H1 (cell line): ENCODE measurements at regions not wholly inside any gene's neighbourhood (a gene's known extent, or its start where the extent isn't known, plus 50 kb on each side); places are given as distances from the start of the nearest gene placed in this dataset.

Experiments
- CTCF ChIA-PET: fragments of 300-600 bp; sonication (Branson Sonifier 250); formaldehyde crosslinking; loops from one replicate; lab custom pipeline; 2021; ENCODE audit not compliant: partially characterized antibody; lab: Charles Lee
- POLR2A ChIA-PET: fragments of 300-600 bp; sonication (Branson Sonifier 250); formaldehyde crosslinking; loops from one replicate; lab custom pipeline; 2021; ENCODE audit warnings: inconsistent platforms; ENCODE audit not compliant: partially characterized antibody; lab: Charles Lee
- DNase-seq, 2 experiments: peaks; one replicate each; pipeline versions ENCODE4 v3.0.0 to v3.0.0-alpha.2; 2010 to 2022; ENCODE audit warnings: low spot score in 2 of 2, low read depth in 1 of 2, mixed read lengths in 1 of 2
- FAIRE-seq: peaks from 2 replicates; lab custom pipeline; 2011; peaks lifted over from hg19 to GRCh38; lab: Jason Lieb, UNC
- H2AFZ ChIP-seq: 2 replicates; pipeline ENCODE4 v1.8.1; 2012; ENCODE audit warnings: low read length, inconsistent platforms
- H2AK5ac ChIP-seq: 2 replicates; pipeline ENCODE4 v1.6.1; 2013; ENCODE audit warnings: low read depth, low read length
- H2BK120ac ChIP-seq: replicated peaks from 2 replicates; pipeline ENCODE3; 2013; ENCODE audit warnings: low read depth, low read length, inconsistent platforms
- H2BK12ac ChIP-seq: 2 replicates; pipeline ENCODE4 v1.6.1; 2013; ENCODE audit warnings: low read depth, low read length
- H2BK15ac ChIP-seq: 2 replicates; pipeline ENCODE4 v1.6.1; 2013; ENCODE audit warnings: low read length
- H2BK20ac ChIP-seq: 2 replicates; pipeline ENCODE4 v1.6.1; 2013; ENCODE audit warnings: low read length
- H2BK5ac ChIP-seq: 2 replicates; pipeline ENCODE4 v1.6.1; 2013; ENCODE audit warnings: low read depth, low read length
- H3K14ac ChIP-seq: 2 replicates; pipeline ENCODE4 v1.6.1; 2013; ENCODE audit warnings: inconsistent platforms; ENCODE audit not compliant: insufficient read length
- H3K18ac ChIP-seq: 2 replicates; pipeline ENCODE4 v1.6.1; 2013; ENCODE audit warnings: low read length; ENCODE audit errors: extremely low read depth
- H3K23ac ChIP-seq: 2 replicates; pipeline ENCODE4 v1.6.1; 2013; ENCODE audit warnings: inconsistent platforms; ENCODE audit not compliant: insufficient read length
- H3K23me2 ChIP-seq: 2 replicates; pipeline ENCODE4 v1.6.1; 2013; ENCODE audit warnings: low read depth, low read length
- H3K27ac ChIP-seq: 2 replicates; pipeline ENCODE4 v1.6.1; 2011; ENCODE audit warnings: low read depth, low read length, inconsistent platforms
- H3K27me3 ChIP-seq, 4 experiments: replicated peaks in 1 of 4; 1 replicate in 1 of 4; 2 replicates in 3 of 4; pipeline versions ENCODE4 v1.6.1 to v1.8.1; 2011 to 2013; ENCODE audit warnings: low read length in 3 of 4, mild to moderate bottlenecking in 3 of 4, inconsistent platforms in 2 of 4, mixed read lengths in 2 of 4, moderate library complexity in 1 of 4; ENCODE audit not compliant: control insufficient read depth in 3 of 4, insufficient read depth in 3 of 4; ENCODE audit errors: extremely low read depth in 1 of 4
- H3K36me3 ChIP-seq, 4 experiments: 2 replicates each; pipeline versions ENCODE4 v1.6.1 to v1.8.1; 2011 to 2013; ENCODE audit warnings: mild to moderate bottlenecking in 4 of 4, low read length in 3 of 4, moderate library complexity in 2 of 4, control low read depth in 1 of 4, inconsistent platforms in 1 of 4; ENCODE audit not compliant: insufficient read depth in 4 of 4, control insufficient read depth in 2 of 4
- H3K4ac ChIP-seq: replicated peaks from 2 replicates; pipeline ENCODE3; 2013; ENCODE audit warnings: low read length, low read depth, mixed read lengths, inconsistent platforms; ENCODE audit not compliant: insufficient read length
- H3K4me1 ChIP-seq, 4 experiments: replicated peaks in 1 of 4; 1 replicate in 1 of 4; 2 replicates in 3 of 4; pipeline versions ENCODE4 v1.6.1 to v1.8.1; 2011 to 2013; ENCODE audit warnings: low read length in 3 of 4, inconsistent platforms in 2 of 4, mixed read lengths in 1 of 4; ENCODE audit not compliant: insufficient read depth in 4 of 4, control insufficient read depth in 3 of 4
- H3K4me2 ChIP-seq, 2 experiments: 2 replicates each; pipeline versions ENCODE4 v1.6.1 to v1.8.1; 2011 to 2013; ENCODE audit warnings: low read depth in 2 of 2, low read length in 2 of 2, control low read depth in 1 of 2, inconsistent platforms in 1 of 2, mild to moderate bottlenecking in 1 of 2; ENCODE audit not compliant: insufficient read depth in 1 of 2
- H3K4me3 ChIP-seq, 4 experiments: fragments of 200-600, 300-600 bp in 1 of 4; sonication (generic), shearing (Covaris generic), sonication (Bioruptor Twin) in 1 of 4; 2 replicates each; pipeline versions ENCODE4 v1.5.1 to v1.8.1; 2011 to 2016; ENCODE audit warnings: low read length in 4 of 4, low read depth in 3 of 4, control low read depth in 2 of 4, inconsistent platforms in 2 of 4, mild to moderate bottlenecking in 2 of 4, mixed read lengths in 1 of 4, moderate library complexity in 1 of 4; ENCODE audit not compliant: insufficient read depth in 2 of 4; ENCODE audit errors: extremely low read depth in 1 of 4
- H3K56ac ChIP-seq: replicated peaks from 2 replicates; pipeline ENCODE3; 2013; ENCODE audit warnings: low read depth, mild to moderate bottlenecking, mixed read lengths, low read length, inconsistent platforms; ENCODE audit not compliant: insufficient read length
- H3K79me1 ChIP-seq: 2 replicates; pipeline ENCODE4 v1.6.1; 2013; ENCODE audit warnings: low read depth, low read length, control low read depth
- H3K79me2 ChIP-seq, 2 experiments: 2 replicates each; pipeline versions ENCODE4 v1.6.1 to v1.8.1; 2012 to 2013; ENCODE audit warnings: low read length in 2 of 2, mild to moderate bottlenecking in 2 of 2, inconsistent platforms in 1 of 2; ENCODE audit not compliant: insufficient read depth in 2 of 2, control insufficient read depth in 1 of 2
- H3K9ac ChIP-seq, 4 experiments: replicated peaks in 1 of 4; 1 replicate in 1 of 4; 2 replicates in 3 of 4; pipeline versions ENCODE4 v1.6.1 to v1.8.1; 2011 to 2013; ENCODE audit warnings: low read depth in 3 of 4, low read length in 3 of 4, control low read depth in 2 of 4, mild to moderate bottlenecking in 2 of 4, moderate library complexity in 2 of 4, inconsistent platforms in 1 of 4; ENCODE audit errors: extremely low read depth in 1 of 4
- H3K9me3 ChIP-seq, 2 experiments: 2 replicates each; pipeline versions ENCODE4 v1.6.1 to v1.8.1; 2012 to 2013; ENCODE audit warnings: mild to moderate bottlenecking in 2 of 2, moderate library complexity in 2 of 2, control low read depth in 1 of 2, inconsistent platforms in 1 of 2, low read depth in 1 of 2, low read length in 1 of 2, mixed read lengths in 1 of 2; ENCODE audit not compliant: insufficient read depth in 2 of 2
- H4K20me1 ChIP-seq, 2 experiments: replicated peaks in 1 of 2; 2 replicates each; pipeline versions ENCODE3 to v1.8.1; 2011 to 2013; ENCODE audit warnings: inconsistent platforms in 2 of 2, low read length in 2 of 2, mild to moderate bottlenecking in 1 of 2; ENCODE audit not compliant: insufficient read depth in 2 of 2, control insufficient read depth in 1 of 2
- H4K5ac ChIP-seq: 2 replicates; pipeline ENCODE4 v1.6.1; 2013; ENCODE audit warnings: low read length, low read depth, mixed read lengths, inconsistent platforms; ENCODE audit not compliant: insufficient read length
- H4K8ac ChIP-seq: 2 replicates; pipeline ENCODE4 v1.8.0; 2013; ENCODE audit warnings: mild to moderate bottlenecking, moderate library complexity, low read length, inconsistent platforms; ENCODE audit not compliant: insufficient read depth; ENCODE audit errors: extremely low read depth
- H4K91ac ChIP-seq: replicated peaks from 2 replicates; pipeline ENCODE3; 2013; ENCODE audit warnings: low read length, mixed read lengths, inconsistent platforms; ENCODE audit not compliant: insufficient read length
- ASH2L ChIP-seq: fragments of 200-600, 300-600 bp; sonication (generic); IDR thresholded peaks from one replicate; pipeline ENCODE4 v1.7.1; 2017; ENCODE audit warnings: low read length
- WGBS, 2 experiments: shearing (Covaris generic) in 1 of 2; methylation state at CpG; one replicate each; pipeline versions ENCODE4 v1.1.6 to v1.1.7; 2013 to 2015; ENCODE audit warnings: low lambda C conversion rate in 2 of 2, mixed read lengths in 2 of 2, inconsistent platforms in 1 of 2, low coverage in 1 of 2, missing lambda C conversion rate in 1 of 2; ENCODE audit not compliant: insufficient replicate concordance in 2 of 2, insufficient coverage in 1 of 2, insufficient read length in 1 of 2; ENCODE audit errors: extremely low coverage in 1 of 2, missing lambda C conversion rate in 1 of 2; 5-methylcytosine and 5-hydroxymethylcytosine counted together

DNA sequence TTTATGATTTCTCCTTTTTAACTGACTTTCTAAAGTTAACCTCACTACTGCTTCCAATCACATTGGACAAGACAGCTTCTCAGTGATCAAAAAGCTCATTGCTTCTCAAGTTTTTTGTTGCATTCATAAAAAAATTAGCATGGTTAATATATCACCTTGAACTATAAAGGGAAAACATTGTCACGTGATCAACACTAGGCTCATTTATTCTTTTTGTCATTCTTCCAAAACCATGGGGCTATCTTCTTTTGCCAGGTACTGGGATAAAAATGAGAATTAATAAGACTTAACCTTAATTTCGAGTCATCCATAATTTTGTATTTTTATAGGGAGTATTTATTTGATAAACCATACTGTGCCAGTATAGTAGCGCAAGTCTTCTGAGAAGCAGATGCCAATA is 1105.9 kb upstream of the TENM3 start:
- Histone ChIP-seq H3K4ac (no peak overlapping the region), H2AFZ (no peak overlapping the region), H2BK12ac (no peak overlapping the region), H4K5ac (no peak overlapping the region), H4K20me1 (no peaks in the 10 kb centered on the region), H2BK120ac (no peak overlapping the region), H3K4me2 (no peak overlapping the region), H3K18ac (no peak overlapping the region), H3K4me3 (no peak overlapping the region), H3K23ac (no peak overlapping the region), H3K79me1 (no peaks in the 10 kb centered on the region), H2BK5ac (no peak overlapping the region), H4K8ac (no peak overlapping the region), H2AK5ac (no peak overlapping the region), H3K9ac (no peak overlapping the region), H3K27me3 (no peaks in the 10 kb centered on the region), H3K9me3 (no peaks in the 10 kb centered on the region), H3K4me1 (no peaks in the 10 kb centered on the region), H2BK20ac (no peak overlapping the region), H3K79me2 (no peaks in the 10 kb centered on the region), H4K91ac (no peak overlapping the region), H3K36me3 (no peaks in the 10 kb centered on the region), H2BK15ac (no peak overlapping the region), H3K23me2 (no peaks in the 10 kb centered on the region), H3K14ac (no peak overlapping the region), H3K27ac (no peak overlapping the region), H3K56ac (no peak overlapping the region)
- 91% methylated on average over 3 of the region's 3 CpGs; no CpG with 5 or more reads in 1 of the 2 experiments for WGBS, 2 experiments
- FAIRE-seq (no peak), DNase-seq (no peak)
- POLR2A ChIA-PET = interaction anchor here (0.5 kb wide), 1 partner anchor 236 kb away, joined by 3 read pairs; no protein-coding TSS in a partner anchor
- CTCF ChIA-PET = interaction anchor here (1.2 kb wide), 1 partner anchor 10 kb away, joined by 3 read pairs; no protein-coding TSS in a partner anchor
- no peak for TF ChIP-seq ASH2L
